Activated CD4-positive, CD25-positive, alpha-beta regulatory T cell treated with anti-CD3 and anti-CD28 coated beads, Interleukin-2, amount 50 U/mL, for 24 hours (primary cell): ENCODE measurements at regions not wholly inside any gene's neighbourhood (a gene's known extent, or its start where the extent isn't known, plus 50 kb on each side); places are given as distances from the start of the nearest gene placed in this dataset.
"Not testable (repeated sequence)": the region's sequence is repeated elsewhere in the genome, so short reads cannot be mapped to it uniquely, and the experiment has no call there.

Experiments
- ATAC-seq, 2 donors: fragments of 150-1000 bp; cut with Tn5 transposase; one replicate each; pipeline ENCODE4 v1.10.0; 2021; ENCODE audit warnings: mild to moderate bottlenecking in 1 of 2, moderate library complexity in 1 of 2

GRCh38 chr5:117347280-117347679, 772.7 kb upstream of the SEMA6A start:
- no peak for ATAC-seq

- not testable (repeated sequence) for ATAC-seq
These were observed 769.1 kb upstream of the SEMA6A start for GRCh38 chr5:117343726-117344125.

DNA sequence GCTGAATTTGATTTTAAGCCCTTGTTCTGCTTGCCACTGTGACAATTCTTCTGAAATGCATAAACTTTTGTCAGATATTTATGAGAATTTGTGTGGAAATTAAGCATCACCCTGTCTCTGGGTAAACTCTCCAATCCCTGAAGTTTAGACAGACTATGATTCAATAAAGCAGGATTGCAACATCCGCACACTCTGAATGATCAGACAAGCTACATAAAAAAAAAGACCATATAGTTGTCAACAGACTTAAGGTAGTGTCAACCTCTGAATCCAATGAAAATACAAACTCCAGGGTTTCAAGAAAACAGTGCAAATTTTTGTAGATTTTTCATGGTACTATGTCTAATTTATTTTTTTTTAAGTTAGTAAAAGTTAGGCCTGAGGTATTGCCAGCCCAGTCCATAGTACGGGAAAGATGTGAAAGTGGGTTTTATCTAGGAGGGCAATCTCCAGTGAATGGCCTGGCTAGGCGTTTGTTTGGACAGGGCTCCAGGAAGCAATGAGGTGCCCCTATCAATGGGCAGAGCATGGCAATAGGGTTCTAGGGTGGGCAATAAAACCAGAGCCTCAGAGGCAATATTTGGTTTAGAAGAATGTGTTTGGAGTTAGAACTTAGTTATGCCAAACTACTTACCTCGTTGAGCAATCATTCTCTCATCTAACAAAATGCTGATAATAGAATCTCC, 762.6 kb upstream of the SEMA6A start:
- no peak for ATAC-seq

GRCh38 chr5:117336208-117336607, 761.6 kb upstream of the SEMA6A start:
- no peak for ATAC-seq

DNA sequence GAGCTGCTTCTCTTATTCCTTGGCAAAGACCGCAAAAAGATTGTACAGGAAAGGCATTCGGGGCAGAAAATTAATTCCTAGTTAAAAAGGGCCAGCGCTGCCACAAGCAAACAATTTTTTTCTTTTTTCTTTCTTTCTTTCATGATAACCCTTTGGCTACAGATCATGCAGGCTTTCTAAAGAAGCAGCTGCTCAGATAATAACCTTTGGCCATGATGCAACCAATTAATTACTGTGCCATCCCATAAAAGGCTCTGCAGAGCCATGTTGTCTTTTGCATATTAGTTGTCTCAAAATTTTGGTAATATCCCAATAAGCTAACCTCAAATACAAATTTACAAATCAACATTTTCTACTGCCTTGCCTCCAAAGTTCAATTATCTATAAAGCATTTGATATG, 758.4 kb upstream of the SEMA6A start:
- ATAC-seq, result no peak

DNA sequence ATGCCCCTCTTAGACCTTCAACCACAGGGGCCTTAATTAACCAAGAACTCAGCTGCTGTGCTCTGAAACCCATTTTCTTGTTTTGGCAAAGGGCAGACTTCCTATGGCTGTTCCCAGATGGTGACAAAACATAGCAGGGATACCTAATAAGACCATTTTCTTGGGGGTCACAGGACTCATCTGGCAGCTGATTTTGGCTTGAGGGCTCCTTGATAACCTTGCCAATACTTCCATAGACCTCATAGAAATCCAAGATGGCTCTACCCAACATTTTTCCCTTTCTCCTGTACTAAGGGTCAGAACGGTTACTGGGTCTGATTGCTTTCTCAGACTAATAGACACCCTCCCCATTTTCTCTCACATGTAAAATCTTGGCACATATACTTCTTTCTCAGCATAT, 757.7 kb upstream of the SEMA6A start:
- ATAC-seq, result no peak

DNA sequence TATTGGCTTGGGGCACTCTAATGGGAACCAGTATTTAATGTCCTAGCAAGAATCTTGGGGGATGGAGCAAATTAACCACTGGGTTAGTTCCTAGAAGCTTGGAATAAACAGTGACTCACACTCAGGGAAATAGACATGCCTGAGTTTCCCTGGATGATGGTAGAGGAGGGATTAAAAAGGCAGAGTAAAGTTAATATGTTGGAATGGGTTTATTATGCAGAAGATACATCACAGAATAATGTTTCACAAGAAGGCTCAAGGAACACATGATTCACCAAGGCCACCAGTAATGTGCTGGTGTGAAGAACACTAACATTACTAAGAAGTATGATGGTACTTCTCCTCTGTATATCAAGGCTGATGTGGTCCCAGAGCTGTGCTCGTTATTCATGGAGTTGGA, 752.9 kb upstream of the SEMA6A start:
- no peak for ATAC-seq

GRCh38 chr5:117326997-117327396, 752.4 kb upstream of the SEMA6A start:
- no peak for ATAC-seq

GRCh38 chr5:117318528-117318927, 743.9 kb upstream of the SEMA6A start:
- no peak for ATAC-seq

GRCh38 chr5:117315170-117315569, 740.5 kb upstream of the SEMA6A start:
- no peak for ATAC-seq

- ATAC-seq, result not testable (repeated sequence)
These were observed 730.0 kb upstream of the SEMA6A start for GRCh38 chr5:117304512-117305107.

DNA sequence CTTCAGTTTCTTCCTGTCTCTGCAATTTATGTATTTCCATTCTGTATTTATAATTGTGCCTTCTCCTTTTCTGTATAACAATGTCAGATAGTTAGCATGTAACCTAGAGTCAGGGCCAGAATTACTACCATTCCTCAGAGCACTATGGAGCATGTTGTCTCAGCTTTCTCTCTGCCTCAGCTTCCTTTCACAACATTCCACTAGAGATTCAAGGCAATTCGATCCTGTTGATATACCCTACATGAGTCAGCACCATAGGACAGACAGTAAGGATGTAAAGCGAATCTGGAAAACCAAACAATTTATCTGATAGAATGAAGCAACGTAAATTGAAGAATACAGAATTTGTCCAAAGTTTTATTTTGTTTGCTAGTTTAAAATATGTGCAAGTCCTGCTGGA, 728.3 kb upstream of the SEMA6A start:
- no peak for ATAC-seq

DNA sequence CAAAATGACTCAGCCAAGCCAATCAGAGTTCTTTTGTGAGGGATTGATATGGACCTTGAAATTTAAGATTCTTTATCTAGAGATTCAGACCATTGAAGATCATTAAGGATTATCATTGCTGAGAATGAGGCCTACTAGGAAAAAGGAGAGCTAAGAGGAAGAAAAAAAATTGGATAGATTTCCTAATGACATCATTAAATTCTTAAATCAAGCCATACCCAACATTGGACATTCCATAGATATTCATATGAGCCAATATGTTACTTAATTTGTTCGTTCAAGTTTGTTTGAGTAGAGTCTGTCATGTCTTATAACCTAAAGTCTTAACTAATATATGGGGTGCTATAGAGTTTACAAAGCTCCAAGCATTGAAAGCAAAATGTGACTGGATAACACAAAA, 727.9 kb upstream of the SEMA6A start:
- no peak for ATAC-seq

- no peak for ATAC-seq
These were observed 725.3 kb upstream of the SEMA6A start for GRCh38 chr5:117299936-117300328.

GRCh38 chr5:117299224-117299935, 724.8 kb upstream of the SEMA6A start:
- no peak for ATAC-seq

- no peak for ATAC-seq
These were observed 722.2 kb upstream of the SEMA6A start for GRCh38 chr5:117296872-117297271.

GRCh38 chr5:117295941-117296340, 721.3 kb upstream of the SEMA6A start:
- ATAC-seq, result no peak

DNA sequence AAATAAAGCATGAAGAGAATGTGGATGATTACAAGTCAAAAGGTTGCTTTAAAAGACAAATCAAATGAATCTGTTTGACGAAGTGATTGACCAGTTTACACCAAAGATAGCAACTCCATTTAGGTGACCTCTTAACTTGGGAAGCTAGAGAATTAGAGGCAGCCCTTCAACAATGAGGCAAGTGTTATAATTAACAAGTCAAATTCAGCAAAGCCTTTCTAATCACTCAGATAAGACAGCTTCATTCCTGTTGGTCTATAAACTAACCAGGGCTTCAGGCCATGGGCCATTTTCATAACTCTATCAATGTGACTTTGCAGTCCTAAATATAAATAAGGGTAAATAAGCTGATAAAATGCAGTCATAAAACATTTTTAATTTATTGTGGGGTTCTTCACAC, 712.2 kb upstream of the SEMA6A start:
- ATAC-seq, result no peak

DNA sequence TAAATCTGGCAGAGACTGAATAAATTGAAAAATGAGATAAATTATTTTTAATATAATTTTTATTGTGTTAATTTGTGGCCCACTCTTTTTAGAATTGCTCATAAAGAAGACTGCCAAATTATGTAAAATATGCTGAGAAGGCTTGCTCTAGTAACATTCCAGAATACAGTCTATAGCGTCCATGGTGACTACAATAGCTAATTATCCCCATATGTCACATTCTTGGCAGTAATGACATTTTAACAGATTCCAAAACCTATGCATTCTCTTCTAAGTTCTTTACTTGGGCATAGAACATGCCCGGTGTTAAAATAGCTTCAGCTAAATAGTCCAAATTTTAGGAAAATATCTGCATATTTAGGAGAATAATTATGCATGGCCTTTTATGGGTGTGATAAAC, 697.0 kb upstream of the SEMA6A start:
- no peak for ATAC-seq

DNA sequence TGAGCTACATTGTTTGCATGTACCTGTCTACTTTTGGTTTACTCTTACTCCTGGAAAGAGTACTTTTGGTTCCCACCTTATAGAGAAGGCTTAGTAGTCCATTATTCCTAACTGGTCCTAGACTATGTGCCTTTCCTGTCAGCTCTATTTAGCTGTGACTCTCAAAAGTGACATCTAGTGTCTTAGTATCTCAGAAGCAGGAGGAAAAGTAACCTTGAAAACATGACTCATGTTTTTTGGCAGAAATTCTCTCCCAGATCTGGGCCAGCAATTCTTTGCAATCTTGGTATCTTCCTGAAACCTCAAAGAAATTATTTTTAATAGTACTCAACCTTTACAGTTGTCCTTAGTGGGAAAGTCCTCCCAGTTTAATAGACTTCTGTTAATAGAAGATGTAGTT, 691.7 kb upstream of the SEMA6A start:
- ATAC-seq, result no peak

DNA sequence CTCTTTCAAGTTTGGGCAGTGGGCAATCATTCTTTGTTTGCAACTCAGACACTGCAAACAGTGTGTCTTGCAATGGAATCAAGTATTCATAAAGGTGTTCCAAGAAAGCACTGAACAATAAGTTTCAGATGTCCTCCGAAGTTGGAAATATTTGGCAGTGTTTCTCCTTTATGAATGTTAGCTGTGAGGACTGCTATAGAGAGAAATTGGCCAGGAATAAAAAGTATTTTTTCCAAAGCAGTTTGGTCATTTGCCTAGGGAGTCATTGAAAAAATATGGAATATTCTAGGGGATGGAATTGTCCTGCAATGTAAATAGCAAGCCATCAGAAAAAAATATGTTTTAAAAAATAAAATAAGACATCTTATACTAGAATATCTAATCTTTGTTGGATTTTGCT, 688.6 kb upstream of the SEMA6A start:
- no peak for ATAC-seq

GRCh38 chr5:117262572-117263131, 688.0 kb upstream of the SEMA6A start:
- no peak for ATAC-seq

DNA sequence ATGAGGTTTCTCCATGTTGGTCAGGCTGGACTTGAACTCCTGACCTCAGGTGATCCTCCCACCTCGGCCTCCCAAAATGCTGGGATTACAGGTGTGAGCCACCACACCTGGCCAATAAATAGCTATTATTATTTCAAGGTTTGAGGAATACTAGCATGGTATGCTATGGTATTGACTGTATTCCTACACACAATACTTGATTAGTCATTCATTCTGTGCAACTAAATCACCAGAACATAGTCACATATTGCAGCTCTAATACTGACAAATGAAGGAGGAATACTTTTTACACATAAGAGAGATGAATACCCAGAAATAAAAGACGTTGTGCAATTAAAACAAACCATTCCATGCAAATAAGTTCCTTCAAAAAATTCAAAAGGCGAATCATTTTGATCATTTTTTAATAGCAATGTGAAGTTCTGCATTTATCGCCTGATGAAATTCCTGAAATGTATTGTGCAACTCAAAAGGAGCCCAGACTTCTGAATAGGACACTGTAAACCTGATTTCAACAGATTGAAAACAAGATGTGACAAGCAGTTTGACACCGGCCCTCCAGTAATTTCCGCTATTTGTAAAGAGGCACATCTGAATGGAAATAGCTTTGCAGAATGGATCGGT, 687.4 kb upstream of the SEMA6A start:
- no peak for ATAC-seq
